HG02884 (cell line): ENCODE measurements at regions not wholly inside any gene's neighbourhood (a gene's known extent, or its start where the extent isn't known, plus 50 kb on each side); places are given as distances from the start of the nearest gene placed in this dataset.
"Not testable (repeated sequence)": the region's sequence is repeated elsewhere in the genome, so short reads cannot be mapped to it uniquely, and the experiment has no call there.

Experiments
- ATAC-seq: cut with Tn5 transposase; IDR thresholded peaks from one replicate; pipeline ENCODE4 v1.9.1; 2021; ENCODE audit warnings: mild to moderate bottlenecking, moderate library complexity; ENCODE audit not compliant: unreplicated experiment

GRCh38 chr4:52157071-52157470 is 106.0 kb downstream of the SPATA18 start:
- not testable (repeated sequence) for ATAC-seq

DNA sequence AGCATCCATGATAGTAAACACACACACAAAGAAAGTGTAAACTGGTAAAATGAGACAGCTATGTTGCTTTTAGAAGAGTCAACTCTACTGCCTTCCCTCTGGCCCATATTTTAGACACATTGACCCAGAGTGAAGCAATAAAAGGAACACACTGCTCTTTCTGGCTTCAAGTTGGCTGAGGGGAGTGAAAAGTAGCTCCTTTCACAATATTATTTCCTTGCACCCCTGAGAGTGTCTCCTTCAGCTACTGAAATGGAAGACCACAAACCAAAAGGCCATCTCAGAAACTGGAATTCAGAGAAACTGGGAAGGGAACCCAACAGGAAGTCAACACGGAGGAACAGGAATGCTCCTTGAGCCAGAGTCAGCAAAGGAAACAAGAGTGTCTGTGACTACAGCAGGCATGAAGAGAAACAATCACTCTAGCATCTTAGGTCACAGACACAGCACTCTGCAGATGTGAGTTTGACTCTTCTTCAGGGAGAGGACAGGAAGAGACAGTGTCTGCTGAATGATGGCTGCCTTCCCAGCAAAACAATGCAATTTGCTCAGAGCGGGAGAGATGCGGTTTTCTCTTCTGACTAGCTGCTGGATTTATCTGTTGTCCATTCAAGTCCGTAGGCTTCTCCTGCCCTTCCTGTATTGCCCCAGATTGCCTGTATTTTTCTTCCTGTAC is 106.7 kb downstream of the SPATA18 start:
- ATAC-seq: no peak

DNA sequence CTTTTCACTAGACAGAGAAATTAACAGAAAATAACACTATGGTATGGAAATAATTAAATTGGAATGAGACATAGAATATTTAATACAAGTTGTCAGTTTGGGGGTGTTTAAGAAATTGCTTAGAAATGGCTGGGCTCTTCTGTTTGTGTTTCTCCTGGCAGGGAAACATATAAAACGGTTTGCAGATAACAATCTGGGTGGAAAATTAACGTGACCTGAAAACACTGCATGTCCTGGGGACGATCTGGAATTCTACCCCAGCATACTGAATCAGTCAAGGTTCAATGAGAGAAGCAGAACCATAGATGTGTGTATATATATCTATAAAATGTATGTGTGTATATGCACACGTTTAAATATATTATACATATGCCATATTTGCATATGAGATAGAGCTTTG is 109.8 kb downstream of the SPATA18 start:
- ATAC-seq: no peak

GRCh38 chr4:52164116-52164515 is 113.0 kb downstream of the SPATA18 start:
- ATAC-seq: no peak

DNA sequence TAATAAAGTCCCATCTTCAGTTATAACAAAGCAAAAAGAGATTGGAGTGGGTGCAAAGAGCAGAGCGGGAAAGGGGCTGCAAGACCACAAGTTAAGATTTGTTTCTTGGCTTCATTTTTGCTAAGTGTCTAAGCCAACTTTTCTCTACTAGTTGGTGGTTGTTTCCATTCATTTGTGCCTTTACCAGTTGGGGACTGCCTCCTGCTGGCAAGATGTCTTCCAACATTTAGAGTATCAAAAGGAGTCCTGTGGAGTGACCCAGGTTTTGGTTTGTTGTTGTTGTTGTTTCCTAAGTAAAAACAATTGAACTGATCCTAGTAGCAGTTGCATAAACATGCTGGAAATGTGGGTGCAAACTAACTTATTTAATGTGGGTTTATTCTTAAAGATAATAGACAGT is 121.1 kb downstream of the SPATA18 start:
- ATAC-seq: no peak

GRCh38 chr4:52173470-52174045 is 122.5 kb downstream of the SPATA18 start:
- ATAC-seq: no peak

GRCh38 chr4:52187603-52188002 is 136.5 kb downstream of the SPATA18 start:
- ATAC-seq: no peak

- no peak for ATAC-seq
Observed at GRCh38 chr4:52192001-52192400, 140.9 kb downstream of the SPATA18 start.

GRCh38 chr4:52192721-52193135 is 141.6 kb downstream of the SPATA18 start:
- no peak for ATAC-seq

DNA sequence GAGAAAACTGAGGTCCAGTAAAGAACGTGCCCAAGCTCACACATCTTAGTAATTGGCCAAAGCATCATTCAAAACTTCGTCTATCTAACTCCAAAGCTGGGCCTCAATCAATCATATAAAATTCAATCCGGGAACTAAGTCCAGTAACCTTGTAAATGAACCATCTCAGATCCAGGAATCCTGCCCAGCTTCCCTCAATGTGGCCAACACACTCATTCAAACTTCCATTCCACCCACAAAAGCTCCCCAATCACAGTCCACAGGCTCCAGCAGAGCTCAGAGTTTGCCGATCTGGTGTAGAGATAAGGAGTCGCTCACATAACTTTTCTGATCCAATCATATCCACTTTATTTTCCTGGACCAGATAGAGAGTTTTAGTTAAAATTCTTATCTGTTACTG is 144.8 kb downstream of the SPATA18 start:
- ATAC-seq: no peak

DNA sequence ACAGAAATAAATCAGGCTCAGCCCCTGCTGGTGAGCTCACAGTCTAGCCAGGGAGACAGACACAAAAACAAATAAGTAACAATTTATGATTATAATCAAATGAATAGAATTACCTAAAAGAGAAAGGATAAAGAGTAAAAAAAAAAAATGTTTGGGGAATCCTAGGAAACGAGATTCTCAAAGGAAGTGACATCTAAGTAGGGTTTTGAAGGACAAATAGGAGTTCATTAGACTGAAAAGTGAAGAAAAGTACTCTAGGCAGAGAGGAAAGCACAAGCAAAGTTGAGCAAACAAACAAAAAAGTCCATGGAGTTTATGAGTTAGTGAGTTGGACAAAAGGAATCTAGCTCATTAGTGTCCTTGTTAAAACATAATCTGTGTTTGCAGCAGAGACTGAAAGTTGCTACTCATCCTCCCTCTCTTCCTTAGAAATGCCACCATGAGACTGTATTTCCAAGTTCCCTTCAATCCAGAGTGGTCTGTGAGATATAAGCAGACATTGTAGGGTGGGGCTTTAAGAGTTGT is 145.6 kb downstream of the SPATA18 start:
- no peak for ATAC-seq

GRCh38 chr4:52197306-52197705 is 146.2 kb downstream of the SPATA18 start:
- ATAC-seq: no peak

GRCh38 chr4:52198294-52198693 is 147.2 kb downstream of the SPATA18 start:
- ATAC-seq: no peak

- no peak for ATAC-seq
Observed at GRCh38 chr4:52199574-52200338, 148.7 kb downstream of the SPATA18 start.

DNA sequence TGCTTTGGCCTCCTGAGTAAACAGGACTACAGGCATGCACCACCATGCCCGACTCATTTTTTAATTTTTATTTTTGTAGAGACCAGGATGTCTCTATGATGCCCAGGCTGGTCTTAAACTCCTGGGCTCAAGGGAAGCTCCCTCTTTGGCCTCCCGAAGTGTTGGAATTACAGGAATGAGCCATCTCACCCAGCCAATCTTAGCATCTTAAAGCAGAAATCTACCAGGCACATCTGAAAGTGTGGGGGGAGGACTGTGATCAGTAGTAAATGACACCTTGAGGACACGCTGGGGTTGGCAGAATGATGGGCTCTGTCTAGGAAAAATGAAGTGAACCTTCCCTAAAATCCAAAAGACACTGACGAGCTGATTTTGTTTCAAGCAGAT is 149.2 kb downstream of the SPATA18 start:
- ATAC-seq: no peak

DNA sequence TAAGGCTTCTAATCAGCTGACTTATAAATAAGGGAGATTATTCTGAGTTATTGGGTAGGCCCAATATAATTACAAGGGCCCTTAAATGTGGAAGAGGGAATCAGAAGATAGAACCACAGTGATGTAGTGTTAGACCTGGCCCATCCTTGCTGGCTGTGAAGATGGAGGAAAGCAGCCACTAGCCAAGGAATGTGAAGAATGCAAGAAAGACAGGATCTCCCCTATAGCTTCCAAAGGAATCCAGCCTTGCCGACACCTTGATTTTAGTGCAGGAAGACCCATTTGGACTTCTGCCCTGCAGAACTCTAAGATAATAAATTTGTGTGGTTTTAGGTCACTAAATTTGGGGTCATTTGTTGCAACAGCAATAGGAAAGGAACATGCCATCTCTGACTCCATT is 150.6 kb downstream of the SPATA18 start:
- ATAC-seq: no peak

DNA sequence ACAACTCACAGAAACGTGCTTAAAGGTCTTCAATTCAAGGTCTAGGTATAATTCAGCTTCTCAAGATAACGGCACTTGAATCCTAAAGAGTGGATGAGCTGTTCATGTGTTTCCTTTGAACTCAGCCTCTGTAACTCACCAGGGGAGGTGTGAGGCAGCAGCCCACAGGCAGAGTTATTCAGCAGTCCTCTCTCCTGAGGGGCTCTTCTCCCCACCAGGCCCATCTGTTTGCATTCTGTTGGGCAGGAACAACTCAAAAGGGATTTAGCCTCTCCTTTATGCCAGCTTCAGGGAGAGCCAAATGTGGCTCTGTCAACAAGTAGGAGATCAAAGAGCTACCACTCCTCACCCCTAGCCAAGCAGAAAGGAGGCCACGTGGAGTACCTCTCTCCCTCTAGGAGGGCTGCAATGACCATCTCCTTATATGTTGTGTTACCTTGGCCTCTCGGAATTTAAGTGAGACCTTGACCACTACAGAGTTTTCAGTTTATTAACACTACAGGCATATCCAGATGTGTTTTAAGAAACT is 151.2 kb downstream of the SPATA18 start:
- ATAC-seq: no peak

DNA sequence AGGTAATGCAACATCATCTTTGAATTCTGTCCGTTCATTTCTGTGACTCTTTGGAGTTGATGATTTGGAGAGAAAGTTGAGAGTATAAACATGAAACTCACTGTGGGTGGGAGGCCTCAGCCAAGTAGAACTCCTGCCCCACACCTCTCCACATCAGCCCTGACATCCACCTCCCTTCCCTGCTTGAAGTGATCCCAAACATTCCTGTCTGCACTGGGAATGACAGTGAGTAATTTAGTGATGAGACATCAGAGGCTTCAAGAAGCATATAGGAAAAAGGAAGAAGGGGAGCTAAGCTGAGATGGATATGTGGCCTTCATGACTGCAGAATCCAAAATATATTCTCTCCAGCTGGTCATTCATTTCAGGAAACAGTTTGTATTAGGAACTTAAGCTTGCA is 151.8 kb downstream of the SPATA18 start:
- no peak for ATAC-seq

DNA sequence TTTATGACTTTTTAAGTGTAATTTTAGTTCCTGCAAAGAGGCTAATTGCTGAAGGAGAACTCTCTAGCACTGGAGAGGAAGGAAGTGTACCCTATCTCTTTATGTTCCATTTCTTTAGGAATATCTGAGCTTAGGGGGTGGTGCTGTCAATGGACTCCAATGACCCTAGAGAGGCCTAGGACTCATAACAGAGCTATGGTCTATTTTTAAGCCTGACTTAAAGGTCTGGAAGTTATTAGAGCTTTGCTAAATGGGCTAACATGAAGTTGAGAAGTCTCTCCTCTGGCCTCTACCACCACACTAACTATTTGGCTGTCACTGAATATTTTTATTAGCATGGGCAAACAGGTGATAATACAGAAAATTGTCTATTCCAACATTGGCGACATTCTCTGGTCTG is 152.2 kb downstream of the SPATA18 start:
- no peak for ATAC-seq

GRCh38 chr4:52204921-52205320 is 153.8 kb downstream of the SPATA18 start:
- no peak for ATAC-seq

DNA sequence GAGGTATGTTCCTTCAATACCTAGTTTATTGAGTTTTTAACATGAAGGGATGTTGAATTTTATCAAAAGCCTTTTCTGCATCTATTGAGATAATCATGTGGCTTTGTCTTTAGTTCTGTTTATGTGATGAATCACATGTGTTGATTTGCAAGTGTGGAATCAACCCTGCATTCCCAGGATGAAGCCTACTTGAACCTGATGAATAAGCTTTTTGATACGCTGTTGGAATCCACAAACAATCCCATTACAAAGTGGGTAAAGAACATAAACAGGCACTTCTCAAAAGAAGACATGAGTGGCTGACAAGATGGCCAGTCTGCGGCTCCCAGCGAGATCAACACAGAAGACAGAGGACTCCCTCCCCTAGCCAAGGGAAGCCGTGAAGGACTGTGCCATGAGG is 156.0 kb downstream of the SPATA18 start:
- not testable (repeated sequence) for ATAC-seq

DNA sequence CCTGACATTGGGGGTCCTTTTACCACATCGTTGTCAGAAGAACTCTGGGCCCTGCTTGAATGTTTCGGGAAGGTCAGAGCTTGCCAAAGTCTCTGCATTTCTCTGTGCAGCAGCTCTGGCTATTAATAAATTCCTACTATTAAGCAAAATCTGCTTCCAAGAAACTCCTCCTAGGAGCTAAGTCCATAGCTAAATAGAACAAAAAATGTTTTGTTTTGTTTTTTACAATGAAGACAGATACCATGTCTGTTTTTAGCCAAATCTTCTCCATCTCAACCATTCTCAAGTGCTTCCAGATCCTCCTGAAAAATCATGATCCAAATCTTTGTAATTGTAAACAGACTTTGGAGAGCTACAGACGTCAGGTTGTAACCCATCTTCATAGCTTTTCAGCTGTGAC is 161.6 kb downstream of the SPATA18 start:
- ATAC-seq: no peak
